ENCODE measurements at regions not wholly inside any gene's neighbourhood (a gene's known extent, or its start where the extent isn't known, plus 50 kb on each side); places are given as distances from the start of the nearest gene placed in this dataset.

- DNase-seq, result no peak
- Histone ChIP-seq H3K27me3 (no peaks in the 10 kb centered on the region), H3K36me3 (no peaks in the 10 kb centered on the region), H3K9me3 (peaks cover 0 to 5% (median 4%) of the 10 kb centered on the region in 4 donors), H3K4me1 (no peaks in the 10 kb centered on the region), H3K4me3 (no peak overlapping the region), H3K27ac (no peak overlapping the region)
- 66 to 73% (median 68%) methylated on average over 4 of the region's 4 CpGs for WGBS, 5 donors
- TF ChIP-seq POLR2A (IDR thresholded peaks at IDR 0.05), result no peak
- no peak for TF ChIP-seq EP300 (IDR thresholded peaks at IDR 0.05)
- TF ChIP-seq, protein P1, sequence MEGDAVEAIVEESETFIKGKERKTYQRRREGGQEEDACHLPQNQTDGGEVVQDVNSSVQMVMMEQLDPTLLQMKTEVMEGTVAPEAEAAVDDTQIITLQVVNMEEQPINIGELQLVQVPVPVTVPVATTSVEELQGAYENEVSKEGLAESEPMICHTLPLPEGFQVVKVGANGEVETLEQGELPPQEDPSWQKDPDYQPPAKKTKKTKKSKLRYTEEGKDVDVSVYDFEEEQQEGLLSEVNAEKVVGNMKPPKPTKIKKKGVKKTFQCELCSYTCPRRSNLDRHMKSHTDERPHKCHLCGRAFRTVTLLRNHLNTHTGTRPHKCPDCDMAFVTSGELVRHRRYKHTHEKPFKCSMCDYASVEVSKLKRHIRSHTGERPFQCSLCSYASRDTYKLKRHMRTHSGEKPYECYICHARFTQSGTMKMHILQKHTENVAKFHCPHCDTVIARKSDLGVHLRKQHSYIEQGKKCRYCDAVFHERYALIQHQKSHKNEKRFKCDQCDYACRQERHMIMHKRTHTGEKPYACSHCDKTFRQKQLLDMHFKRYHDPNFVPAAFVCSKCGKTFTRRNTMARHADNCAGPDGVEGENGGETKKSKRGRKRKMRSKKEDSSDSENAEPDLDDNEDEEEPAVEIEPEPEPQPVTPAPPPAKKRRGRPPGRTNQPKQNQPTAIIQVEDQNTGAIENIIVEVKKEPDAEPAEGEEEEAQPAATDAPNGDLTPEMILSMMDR (IDR thresholded peaks at IDR 0.05), result no peak
- no peak for TF ChIP-seq POLR2AphosphoS5 (IDR thresholded peaks at IDR 0.05)
- intact Hi-C loops (cut with DNase I; ENCODE audit: low total_unique reads), result no loop called here
Observed at GRCh38 chr2:6482256-6482655, 383.5 kb downstream of the CMPK2 start.

GRCh38 chr2:6487765-6488164 is 377.9 kb downstream of the CMPK2 start:
- intact Hi-C loops (cut with DNase I; ENCODE audit: low total_unique reads), result no loop called here
- peak in 1 of 2 donors; percentile 11 for DNase-seq
- no peaks in the 10 kb centered on the region for H3K27me3 ChIP-seq
- 28 to 54% (median 48%) methylated on average over 4 of the region's 4 CpGs for WGBS, 5 donors
- H3K27ac ChIP-seq, result no peak overlapping the region
- H3K4me3 ChIP-seq, result no peak overlapping the region
- peaks cover 0 to 4% (median 0%) of the 10 kb centered on the region in 4 donors for H3K9me3 ChIP-seq
- H3K4me1 ChIP-seq, result peaks cover 0 to 8% (median 3%) of the 10 kb centered on the region in 4 donors
- TF ChIP-seq POLR2A (IDR thresholded peaks at IDR 0.05) (no peak), EP300 (IDR thresholded peaks at IDR 0.05) (no peak), POLR2AphosphoS5 (IDR thresholded peaks at IDR 0.05) (no peak)
- TF ChIP-seq, protein P1 (IDR thresholded peaks at IDR 0.05), result no peak
- H3K36me3 ChIP-seq, result no peaks in the 10 kb centered on the region

GRCh38 chr2:6492573-6492972 is 373.1 kb downstream of the CMPK2 start:
- Histone ChIP-seq H3K36me3 (no peaks in the 10 kb centered on the region), H3K9me3 (no peaks in the 10 kb centered on the region), H3K27ac (no peak overlapping the region), H3K4me3 (no peak overlapping the region), H3K27me3 (no peaks in the 10 kb centered on the region), H3K4me1 (peaks cover 0 to 14% (median 7%) of the 10 kb centered on the region in 4 donors)
- peak in 1 of 2 donors; percentile 63 for DNase-seq
- TF ChIP-seq POLR2A (IDR thresholded peaks at IDR 0.05) (no peak), EP300 (IDR thresholded peaks at IDR 0.05) (no peak), POLR2AphosphoS5 (IDR thresholded peaks at IDR 0.05) (no peak)
- TF ChIP-seq, protein P1 (IDR thresholded peaks at IDR 0.05), result no peak
- intact Hi-C loops (cut with DNase I; ENCODE audit: low total_unique reads), result no loop called here
- 4 to 29% (median 22%) methylated on average over 1 of the region's 1 CpG for WGBS, 5 donors

- WGBS, 5 donors, result 74 to 88% (median 86%) methylated on average over 4 of the region's 4 CpGs
- Histone ChIP-seq H3K9me3 (no peaks in the 10 kb centered on the region), H3K4me1 (peaks cover 0 to 14% (median 7%) of the 10 kb centered on the region in 4 donors), H3K27ac (no peak overlapping the region), H3K4me3 (no peak overlapping the region), H3K27me3 (no peaks in the 10 kb centered on the region), H3K36me3 (no peaks in the 10 kb centered on the region)
- TF ChIP-seq, protein P1 (IDR thresholded peaks at IDR 0.05), result no peak
- no peak for TF ChIP-seq POLR2A (IDR thresholded peaks at IDR 0.05)
- TF ChIP-seq EP300 (IDR thresholded peaks at IDR 0.05), result no peak
- no peak for TF ChIP-seq POLR2AphosphoS5 (IDR thresholded peaks at IDR 0.05)
- intact Hi-C loops (cut with DNase I; ENCODE audit: low total_unique reads), result no loop called here
- no peak for DNase-seq
Observed at GRCh38 chr2:6493266-6493665, 372.4 kb downstream of the CMPK2 start.
